ENCODE measurements at regions not wholly inside any gene's neighbourhood (a gene's known extent, or its start where the extent isn't known, plus 50 kb on each side); places are given as distances from the start of the nearest gene placed in this dataset.

DNA sequence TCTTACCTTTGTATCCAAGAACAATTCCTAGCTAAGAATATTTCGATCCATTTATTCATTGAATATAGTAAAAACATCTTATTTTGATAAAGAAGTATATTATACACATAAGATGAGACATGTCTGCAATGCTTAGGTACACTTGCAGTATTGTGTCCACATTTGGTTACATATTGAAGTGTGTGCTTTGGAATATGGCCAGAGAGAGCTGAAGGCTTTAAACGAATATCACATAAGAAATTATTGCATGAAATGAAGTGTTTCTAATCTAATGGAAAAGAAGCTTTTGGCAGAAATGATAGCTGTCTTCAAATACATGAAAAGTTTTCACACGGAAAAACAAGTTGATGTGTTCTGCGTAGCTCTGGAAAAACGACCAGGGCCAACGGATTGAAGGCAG lies 516.1 kb upstream of the ZFP42 start:
- DNase-seq (ENCODE audit: low spot score) = no peak
- TF ChIP-seq, protein P1, sequence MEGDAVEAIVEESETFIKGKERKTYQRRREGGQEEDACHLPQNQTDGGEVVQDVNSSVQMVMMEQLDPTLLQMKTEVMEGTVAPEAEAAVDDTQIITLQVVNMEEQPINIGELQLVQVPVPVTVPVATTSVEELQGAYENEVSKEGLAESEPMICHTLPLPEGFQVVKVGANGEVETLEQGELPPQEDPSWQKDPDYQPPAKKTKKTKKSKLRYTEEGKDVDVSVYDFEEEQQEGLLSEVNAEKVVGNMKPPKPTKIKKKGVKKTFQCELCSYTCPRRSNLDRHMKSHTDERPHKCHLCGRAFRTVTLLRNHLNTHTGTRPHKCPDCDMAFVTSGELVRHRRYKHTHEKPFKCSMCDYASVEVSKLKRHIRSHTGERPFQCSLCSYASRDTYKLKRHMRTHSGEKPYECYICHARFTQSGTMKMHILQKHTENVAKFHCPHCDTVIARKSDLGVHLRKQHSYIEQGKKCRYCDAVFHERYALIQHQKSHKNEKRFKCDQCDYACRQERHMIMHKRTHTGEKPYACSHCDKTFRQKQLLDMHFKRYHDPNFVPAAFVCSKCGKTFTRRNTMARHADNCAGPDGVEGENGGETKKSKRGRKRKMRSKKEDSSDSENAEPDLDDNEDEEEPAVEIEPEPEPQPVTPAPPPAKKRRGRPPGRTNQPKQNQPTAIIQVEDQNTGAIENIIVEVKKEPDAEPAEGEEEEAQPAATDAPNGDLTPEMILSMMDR (IDR thresholded peaks at IDR 0.05) = no peak
- H3K9me3 ChIP-seq = no peaks in the 10 kb centered on the region
- H3K4me1 ChIP-seq (ENCODE audit: control insufficient read depth in 1 of 2, low read depth in 2 of 2) = peaks cover 30 to 53% of the 10 kb centered on the region in 2 donors
- H3K27me3 ChIP-seq (replicated peaks; ENCODE audit: insufficient read depth) = no peaks in the 10 kb centered on the region
- H3K27ac ChIP-seq = peak overlapping the region; percentile 72 to 78
- ATAC-seq (ENCODE audit: insufficient number of reproducible peaks, low FRiP score, low read depth) = no peak
- peak overlapping the region; percentile 48 for H3K4me3 ChIP-seq
- no peaks in the 10 kb centered on the region for H3K36me3 ChIP-seq

DNA sequence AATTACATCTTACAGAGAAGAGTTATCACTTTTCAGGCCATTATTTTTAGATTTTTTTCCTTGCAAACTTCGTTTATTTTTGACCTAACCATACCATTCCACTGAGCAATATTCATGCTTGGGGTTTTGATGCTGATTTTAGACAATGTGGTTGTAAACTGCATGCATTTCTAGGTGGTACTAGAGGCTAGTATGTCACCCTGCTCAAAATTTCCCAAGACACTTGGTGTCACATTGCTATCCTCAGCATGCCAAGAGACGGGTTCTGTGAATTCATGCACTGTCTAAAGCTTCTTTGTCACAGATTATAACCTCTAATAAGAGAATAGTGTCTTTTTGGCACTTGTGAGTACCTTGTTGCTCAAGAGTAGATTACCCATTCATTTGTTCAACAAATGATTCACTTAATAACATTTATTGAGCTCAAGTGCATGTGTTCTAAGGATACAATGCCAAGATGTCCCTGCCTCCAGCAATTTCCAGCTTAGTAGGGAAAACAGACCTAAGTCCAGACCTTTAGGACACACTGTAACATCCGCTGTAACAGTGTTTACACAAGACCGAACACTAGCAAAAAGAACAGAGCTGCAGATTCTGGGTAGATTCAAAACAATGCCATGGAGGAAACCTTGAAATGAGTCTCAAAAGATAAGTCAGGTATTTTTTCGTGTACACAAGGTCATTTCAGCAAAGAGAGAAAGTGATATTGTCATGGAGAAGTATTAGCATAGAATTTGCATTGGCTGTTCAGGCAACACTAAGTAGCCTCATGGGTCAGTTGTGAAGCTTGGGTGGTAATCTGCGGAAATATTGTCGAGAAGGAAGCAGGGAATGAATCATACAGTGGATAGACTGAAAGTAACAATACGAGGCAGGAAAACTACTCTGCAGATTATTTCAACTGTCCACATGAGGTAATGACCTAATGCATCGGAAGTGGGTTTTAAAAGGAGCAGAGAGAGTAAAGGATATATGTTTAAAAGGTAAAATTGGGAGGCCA lies 515.1 kb upstream of the ZFP42 start:
- no peaks in the 10 kb centered on the region for H3K36me3 ChIP-seq
- H3K4me3 ChIP-seq = peak overlapping the region; percentile 53
- H3K27ac ChIP-seq = peak overlapping the region; percentile 72 to 78
- H3K27me3 ChIP-seq (replicated peaks; ENCODE audit: insufficient read depth) = no peaks in the 10 kb centered on the region
- H3K4me1 ChIP-seq (ENCODE audit: control insufficient read depth in 1 of 2, low read depth in 2 of 2) = peaks cover 30 to 53% of the 10 kb centered on the region in 2 donors
- no peaks in the 10 kb centered on the region for H3K9me3 ChIP-seq
- TF ChIP-seq, protein P1 (IDR thresholded peaks at IDR 0.05) = no peak
- no peak for ATAC-seq (ENCODE audit: insufficient number of reproducible peaks, low FRiP score, low read depth)
- DNase-seq (ENCODE audit: low spot score) = no peak

DNA sequence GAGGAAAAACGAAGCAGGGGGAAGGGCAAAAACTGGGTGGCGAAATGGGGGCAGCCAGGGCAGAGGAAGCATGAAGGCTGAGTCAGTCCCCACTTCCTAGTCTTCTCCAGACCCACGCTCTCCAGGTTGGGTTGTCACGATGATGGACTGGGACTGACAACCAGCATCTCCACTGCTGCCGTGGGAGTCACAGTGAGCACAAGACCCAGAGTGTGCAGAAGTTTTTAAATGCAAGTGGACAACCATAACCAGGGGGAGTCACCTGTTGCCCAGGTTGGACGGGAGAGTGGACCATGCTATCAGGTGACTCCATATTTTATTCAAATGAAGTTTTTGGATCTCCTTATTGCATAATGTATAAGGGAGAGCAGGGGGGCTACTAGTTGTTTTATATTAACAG lies 511.4 kb upstream of the ZFP42 start:
- peaks cover 18 to 30% of the 10 kb centered on the region in 2 donors for H3K4me1 ChIP-seq (ENCODE audit: control insufficient read depth in 1 of 2, low read depth in 2 of 2)
- H3K27ac ChIP-seq = no peak overlapping the region
- no peak for DNase-seq (ENCODE audit: low spot score)
- ATAC-seq (ENCODE audit: insufficient number of reproducible peaks, low FRiP score, low read depth) = no peak
- H3K36me3 ChIP-seq = no peaks in the 10 kb centered on the region
- TF ChIP-seq, protein P1 (IDR thresholded peaks at IDR 0.05) = no peak
- no peaks in the 10 kb centered on the region for H3K27me3 ChIP-seq (replicated peaks; ENCODE audit: insufficient read depth)
- no peaks in the 10 kb centered on the region for H3K9me3 ChIP-seq
- no peak overlapping the region for H3K4me3 ChIP-seq

DNA sequence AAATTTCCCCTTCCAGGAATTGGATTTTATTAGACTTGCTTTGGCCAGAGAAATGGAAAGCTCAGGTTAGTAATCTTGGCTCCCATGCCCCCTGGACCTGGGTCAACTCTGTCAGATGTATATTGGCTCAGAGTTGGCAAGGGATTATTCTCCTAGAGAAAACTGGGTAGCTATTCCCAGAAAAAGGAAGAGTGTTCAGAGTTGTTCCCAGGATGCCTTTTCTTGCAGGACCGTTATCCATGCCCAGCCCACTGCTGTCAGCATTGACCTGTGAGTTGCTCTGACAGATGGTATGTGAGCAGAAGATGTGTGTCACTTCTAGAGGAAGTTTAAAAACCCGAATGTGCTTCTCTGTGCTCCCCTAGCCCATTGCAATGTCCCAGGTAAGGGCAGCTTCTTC lies 509.9 kb upstream of the ZFP42 start:
- no peaks in the 10 kb centered on the region for H3K9me3 ChIP-seq
- H3K4me3 ChIP-seq = no peak overlapping the region
- H3K4me1 ChIP-seq (ENCODE audit: control insufficient read depth in 1 of 2, low read depth in 2 of 2) = peaks cover 3 to 15% of the 10 kb centered on the region in 2 donors
- H3K36me3 ChIP-seq = no peaks in the 10 kb centered on the region
- TF ChIP-seq, protein P1 (IDR thresholded peaks at IDR 0.05) = no peak
- DNase-seq (ENCODE audit: low spot score) (no peak), ATAC-seq (ENCODE audit: insufficient number of reproducible peaks, low FRiP score, low read depth) (no peak)
- no peak overlapping the region for H3K27ac ChIP-seq
- H3K27me3 ChIP-seq (replicated peaks; ENCODE audit: insufficient read depth) = no peaks in the 10 kb centered on the region

DNA sequence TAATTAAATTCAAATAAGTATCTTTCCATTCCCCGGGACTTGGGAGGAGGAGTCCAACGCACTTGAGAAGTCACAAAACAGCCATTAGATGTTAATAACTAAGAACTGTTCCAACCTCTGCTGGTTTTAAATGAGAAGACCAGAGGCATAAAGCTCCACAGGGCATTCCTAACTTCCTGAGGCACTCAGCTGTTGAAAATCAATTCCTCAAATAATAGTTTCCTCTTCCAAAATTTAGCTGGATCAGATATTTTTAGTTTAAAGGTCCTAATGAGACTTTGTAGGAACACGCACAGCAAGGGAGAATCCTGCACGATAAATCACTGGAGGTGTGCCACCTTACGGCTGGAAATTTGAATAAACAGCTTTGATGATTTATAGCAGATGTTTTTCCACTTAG lies 504.3 kb upstream of the ZFP42 start:
- no peak for DNase-seq (ENCODE audit: low spot score)
- H3K9me3 ChIP-seq = no peaks in the 10 kb centered on the region
- no peak overlapping the region for H3K27ac ChIP-seq
- H3K4me3 ChIP-seq = no peak overlapping the region
- H3K36me3 ChIP-seq = no peaks in the 10 kb centered on the region
- TF ChIP-seq, protein P1 (IDR thresholded peaks at IDR 0.05) = no peak
- no peaks in the 10 kb centered on the region for H3K27me3 ChIP-seq (replicated peaks; ENCODE audit: insufficient read depth)
- no peak for ATAC-seq (ENCODE audit: insufficient number of reproducible peaks, low FRiP score, low read depth)
- no peaks in the 10 kb centered on the region for H3K4me1 ChIP-seq (ENCODE audit: control insufficient read depth in 1 of 2, low read depth in 2 of 2)

All from thoracic aorta (tissue), 2 donors.